WTC11 (cell line): ENCODE measurements at regions not wholly inside any gene's neighbourhood (a gene's known extent, or its start where the extent isn't known, plus 50 kb on each side); places are given as distances from the start of the nearest gene placed in this dataset.
"Not testable (repeated sequence)": the region's sequence is repeated elsewhere in the genome, so short reads cannot be mapped to it uniquely, and the experiment has no call there.

Experiments
- ATAC-seq: fragments of 200-7000 bp; cut with Tn5 transposase; 2 replicates; pipeline ENCODE4 v1.10.0; 2021; ENCODE audit warnings: mild to moderate bottlenecking, moderate library complexity
- CTCF ChIA-PET: fragments of 300-600 bp; sonication (Branson Sonifier 250); formaldehyde crosslinking; loops from one replicate; lab custom pipeline; 2021; ENCODE audit warnings: antibody characterized with exemption; lab: Charles Lee
- POLR2A ChIA-PET: fragments of 350-600 bp; sonication (Branson Sonifier 250); formaldehyde crosslinking; loops from one replicate; lab custom pipeline; 2021; ENCODE audit warnings: antibody characterized with exemption; lab: Charles Lee
- DNase-seq: peaks from one replicate; pipeline ENCODE4 v3.0.0; 2021; ENCODE audit warnings: low spot score
- H3K27ac Mint-ChIP-seq: 2 replicates; pipeline ENCODE4 v1.8.0; 2021; ENCODE audit warnings: mixed read lengths
- H3K27me3 Mint-ChIP-seq: 2 replicates; pipeline ENCODE4 v1.8.0; 2021; ENCODE audit warnings: low read depth, mild to moderate bottlenecking, moderate library complexity, mixed read lengths
- H3K36me3 Mint-ChIP-seq: 2 replicates; pipeline ENCODE4 v1.8.0; 2021; ENCODE audit warnings: mixed read lengths
- H3K4me1 Mint-ChIP-seq: 2 replicates; pipeline ENCODE4 v1.8.0; 2022; ENCODE audit warnings: mixed read lengths
- H3K4me3 Mint-ChIP-seq: 2 replicates; pipeline ENCODE4 v1.8.0; 2021; ENCODE audit warnings: mild to moderate bottlenecking, moderate library complexity, mixed read lengths
- H3K9me3 Mint-ChIP-seq: 2 replicates; pipeline ENCODE4 v1.8.0; 2021; ENCODE audit warnings: mixed read lengths
- AFF4 ChIP-seq: sonication (generic); formaldehyde crosslinking; IDR thresholded peaks from 2 replicates; pipeline ENCODE4 v1.8.1; 2023; ENCODE audit warnings: mild to moderate bottlenecking, missing genetic modification reagents, borderline replicate concordance
- CBFB ChIP-seq: sonication (generic); formaldehyde crosslinking; IDR thresholded peaks from 2 replicates; pipeline ENCODE4 v1.8.1; 2022; ENCODE audit warnings: mild to moderate bottlenecking, low read depth, missing genetic modification reagents
- CDX4 ChIP-seq: fragments of 250-450 bp; sonication (Bioruptor Pico); IDR thresholded peaks from 2 replicates; pipeline ENCODE4 v1.9.0; 2021; ENCODE audit warnings: moderate library complexity, mild to moderate bottlenecking, inconsistent platforms, borderline replicate concordance
- E2F4 ChIP-seq: sonication (generic); formaldehyde crosslinking; IDR thresholded peaks from 2 replicates; pipeline ENCODE4 v1.8.1; 2022; ENCODE audit warnings: low read depth, mild to moderate bottlenecking, moderate library complexity, missing genetic modification reagents, borderline replicate concordance
- ELF4 ChIP-seq: sonication (generic); formaldehyde crosslinking; IDR thresholded peaks from 2 replicates; pipeline ENCODE4 v1.8.1; 2022; ENCODE audit warnings: low read depth, mild to moderate bottlenecking, moderate library complexity, missing genetic modification reagents
- EMX1 ChIP-seq: fragments of 250-450 bp; sonication (Bioruptor Pico); IDR thresholded peaks from 2 replicates; pipeline ENCODE4 v1.8.0; 2021; ENCODE audit warnings: mild to moderate bottlenecking
- ESRRA ChIP-seq: sonication (generic); formaldehyde crosslinking; IDR thresholded peaks from 2 replicates; pipeline ENCODE4 v1.8.1; 2022; ENCODE audit warnings: mild to moderate bottlenecking, missing genetic modification reagents, borderline replicate concordance
- GRHL2 ChIP-seq: fragments of 250-450 bp; sonication (Bioruptor Pico); IDR thresholded peaks from 2 replicates; pipeline ENCODE4 v1.8.0; 2022; ENCODE audit warnings: mild to moderate bottlenecking, moderate library complexity; ENCODE audit not compliant: insufficient replicate concordance, severe bottlenecking
- MAX ChIP-seq: sonication (generic); formaldehyde crosslinking; IDR thresholded peaks from 2 replicates; pipeline ENCODE4 v1.8.0; 2022; ENCODE audit warnings: mild to moderate bottlenecking, missing genetic modification reagents
- MYBL2 ChIP-seq: sonication (generic); formaldehyde crosslinking; IDR thresholded peaks from 2 replicates; pipeline ENCODE4 v1.8.1; 2023; ENCODE audit warnings: mild to moderate bottlenecking, moderate library complexity, missing genetic modification reagents
- NFE2L1 ChIP-seq: sonication (generic); formaldehyde crosslinking; IDR thresholded peaks from 2 replicates; pipeline ENCODE4 v1.8.1; 2023; ENCODE audit warnings: missing genetic modification reagents
- NR1H2 ChIP-seq: sonication (generic); formaldehyde crosslinking; IDR thresholded peaks from 2 replicates; pipeline ENCODE4 v1.9.0; 2021; ENCODE audit warnings: mild to moderate bottlenecking, moderate library complexity, missing genetic modification reagents
- NR2C2 ChIP-seq: sonication (generic); formaldehyde crosslinking; IDR thresholded peaks from 2 replicates; pipeline ENCODE4 v1.8.0; 2022; ENCODE audit warnings: mild to moderate bottlenecking, missing genetic modification reagents
- PRDM15 ChIP-seq: sonication (generic); formaldehyde crosslinking; IDR thresholded peaks from 2 replicates; pipeline ENCODE4 v1.8.0; 2022; ENCODE audit warnings: missing genetic modification reagents
- RORB ChIP-seq: fragments of 250-450 bp; sonication (Bioruptor Pico); IDR thresholded peaks from 2 replicates; pipeline ENCODE4 v1.9.0; 2021; ENCODE audit warnings: mild to moderate bottlenecking
- SMAD3 ChIP-seq: sonication (generic); formaldehyde crosslinking; IDR thresholded peaks from 2 replicates; pipeline ENCODE4 v1.8.0; 2022; ENCODE audit warnings: missing genetic modification reagents, mild to moderate bottlenecking, borderline replicate concordance
- TCF7 ChIP-seq: sonication (generic); formaldehyde crosslinking; IDR thresholded peaks from 2 replicates; pipeline ENCODE4 v1.8.0; 2022; ENCODE audit warnings: mild to moderate bottlenecking, low read depth, missing genetic modification reagents, moderate library complexity
- TEAD4 ChIP-seq: sonication (generic); formaldehyde crosslinking; IDR thresholded peaks from 2 replicates; pipeline ENCODE4 v1.8.0; 2022; ENCODE audit warnings: mild to moderate bottlenecking, missing genetic modification reagents
- ZNF219 ChIP-seq: sonication (generic); formaldehyde crosslinking; IDR thresholded peaks from 2 replicates; pipeline ENCODE4 v1.8.0; 2023; ENCODE audit warnings: missing genetic modification reagents, mild to moderate bottlenecking, borderline replicate concordance
- ZNF423 ChIP-seq: fragments of 250-450 bp; sonication (Bioruptor Pico); IDR thresholded peaks from 2 replicates; pipeline ENCODE4 v2.1.2; 2022; ENCODE audit warnings: mild to moderate bottlenecking, moderate library complexity

- TF ChIP-seq PRDM15 (CRISPR knock-in tag) (no peak), CDX4 (CRISPR knock-in tag) (no peak), NR1H2 (CRISPR knock-in tag) (no peak), EMX1 (CRISPR knock-in tag) (no peak), AFF4 (CRISPR knock-in tag) (no peak), TCF7 (CRISPR knock-in tag) (no peak), SMAD3 (CRISPR knock-in tag) (no peak), ESRRA (CRISPR knock-in tag) (no peak)
Observed at GRCh38 chr4:8719421-8719820, 126.9 kb downstream of the CPZ start (continued).

- H3K27ac Mint-ChIP-seq, ATAC-seq, POLR2A ChIA-PET, H3K4me1 Mint-ChIP-seq, CTCF ChIA-PET, H3K27me3 Mint-ChIP-seq, H3K4me3 Mint-ChIP-seq, DNase-seq: not testable (repeated sequence)
- H3K36me3 Mint-ChIP-seq, result peaks cover 13% of the 10 kb centered on the region
- H3K9me3 Mint-ChIP-seq, result peaks cover 23% of the 10 kb centered on the region
Observed at GRCh38 chr4:8717470-8717869, 124.9 kb downstream of the CPZ start.

- H3K4me1 Mint-ChIP-seq, result peaks cover 7% of the 10 kb centered on the region
- H3K36me3 Mint-ChIP-seq, result peaks cover 15% of the 10 kb centered on the region
- no peak overlapping the region for H3K27ac Mint-ChIP-seq
- H3K27me3 Mint-ChIP-seq, result peaks cover 6% of the 10 kb centered on the region; the same call in 1 of the 2 replicates
- no peak overlapping the region for H3K4me3 Mint-ChIP-seq
- no peak for ATAC-seq
- peak; percentile 3 for DNase-seq
- H3K9me3 Mint-ChIP-seq, result peaks cover 31% of the 10 kb centered on the region
- POLR2A ChIA-PET, result no interaction called here
- CTCF ChIA-PET, result no interaction called here
- TF ChIP-seq ZNF423 (CRISPR knock-in tag), result no peak
- TF ChIP-seq MAX (CRISPR knock-in tag), result no peak
- TF ChIP-seq GRHL2 (CRISPR knock-in tag), result no peak
- no peak for TF ChIP-seq MYBL2 (CRISPR knock-in tag)
- no peak for TF ChIP-seq ZNF219 (CRISPR knock-in tag)
- TF ChIP-seq E2F4 (CRISPR knock-in tag), result no peak
- no peak for TF ChIP-seq NFE2L1
- no peak for TF ChIP-seq TEAD4 (CRISPR knock-in tag)
- no peak for TF ChIP-seq NR2C2 (CRISPR knock-in tag)
- no peak for TF ChIP-seq ELF4 (CRISPR knock-in tag)
- no peak for TF ChIP-seq RORB (CRISPR knock-in tag)
- TF ChIP-seq AFF4 (CRISPR knock-in tag), result no peak
- TF ChIP-seq CBFB (CRISPR knock-in tag), result no peak
Observed at GRCh38 chr4:8710946-8711345, 118.4 kb downstream of the CPZ start.
